Glutamatergic neuron (in vitro differentiated cells): ENCODE measurements at regions not wholly inside any gene's neighbourhood (a gene's known extent, or its start where the extent isn't known, plus 50 kb on each side); places are given as distances from the start of the nearest gene placed in this dataset.

Source experiments
- DNase-seq: peaks from one replicate; pipeline ENCODE4 v3.0.0; 2022
- H3K27ac Mint-ChIP-seq: one replicate; pipeline ENCODE4 v1.8.0; 2020; ENCODE audit warnings: mild to moderate bottlenecking, mixed read lengths, inconsistent platforms; ENCODE audit not compliant: unreplicated experiment
- H3K27me3 Mint-ChIP-seq: one replicate; pipeline ENCODE4 v1.8.0; 2020; ENCODE audit warnings: mild to moderate bottlenecking, moderate library complexity, mixed read lengths, inconsistent platforms; ENCODE audit not compliant: unreplicated experiment
- H3K36me3 Mint-ChIP-seq: one replicate; pipeline ENCODE4 v1.8.0; 2020; ENCODE audit warnings: mild to moderate bottlenecking, mixed read lengths, inconsistent platforms; ENCODE audit not compliant: unreplicated experiment
- H3K4me1 Mint-ChIP-seq: one replicate; pipeline ENCODE4 v1.8.0; 2020; ENCODE audit warnings: mild to moderate bottlenecking, low read depth, mixed read lengths, inconsistent platforms; ENCODE audit not compliant: unreplicated experiment
- H3K4me3 Mint-ChIP-seq: one replicate; pipeline ENCODE4 v1.8.0; 2020; ENCODE audit warnings: mild to moderate bottlenecking, mixed read lengths, inconsistent platforms; ENCODE audit not compliant: unreplicated experiment
- H3K9me3 Mint-ChIP-seq: one replicate; pipeline ENCODE4 v1.8.0; 2020; ENCODE audit warnings: mild to moderate bottlenecking, moderate library complexity, mixed read lengths, inconsistent platforms; ENCODE audit not compliant: unreplicated experiment
- TF ChIP-seq, protein P1 (sequence below): fragments of 200-600 bp; sonication (generic); IDR thresholded peaks from one replicate; pipeline ENCODE4 v1.5.0; 2021; ENCODE audit not compliant: partially characterized antibody, unreplicated experiment

- H3K4me1 Mint-ChIP-seq: no peaks in the 10 kb centered on the region
- DNase-seq: no peak
- H3K27me3 Mint-ChIP-seq: no peaks in the 10 kb centered on the region
- no peak overlapping the region for H3K4me3 Mint-ChIP-seq
- H3K36me3 Mint-ChIP-seq: no peaks in the 10 kb centered on the region
- H3K9me3 Mint-ChIP-seq: no peaks in the 10 kb centered on the region
- TF ChIP-seq, protein P1, sequence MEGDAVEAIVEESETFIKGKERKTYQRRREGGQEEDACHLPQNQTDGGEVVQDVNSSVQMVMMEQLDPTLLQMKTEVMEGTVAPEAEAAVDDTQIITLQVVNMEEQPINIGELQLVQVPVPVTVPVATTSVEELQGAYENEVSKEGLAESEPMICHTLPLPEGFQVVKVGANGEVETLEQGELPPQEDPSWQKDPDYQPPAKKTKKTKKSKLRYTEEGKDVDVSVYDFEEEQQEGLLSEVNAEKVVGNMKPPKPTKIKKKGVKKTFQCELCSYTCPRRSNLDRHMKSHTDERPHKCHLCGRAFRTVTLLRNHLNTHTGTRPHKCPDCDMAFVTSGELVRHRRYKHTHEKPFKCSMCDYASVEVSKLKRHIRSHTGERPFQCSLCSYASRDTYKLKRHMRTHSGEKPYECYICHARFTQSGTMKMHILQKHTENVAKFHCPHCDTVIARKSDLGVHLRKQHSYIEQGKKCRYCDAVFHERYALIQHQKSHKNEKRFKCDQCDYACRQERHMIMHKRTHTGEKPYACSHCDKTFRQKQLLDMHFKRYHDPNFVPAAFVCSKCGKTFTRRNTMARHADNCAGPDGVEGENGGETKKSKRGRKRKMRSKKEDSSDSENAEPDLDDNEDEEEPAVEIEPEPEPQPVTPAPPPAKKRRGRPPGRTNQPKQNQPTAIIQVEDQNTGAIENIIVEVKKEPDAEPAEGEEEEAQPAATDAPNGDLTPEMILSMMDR: no peak
- H3K27ac Mint-ChIP-seq: no peak overlapping the region
Observed at GRCh38 chr13:33582121-33582520, 235.8 kb upstream of the RFC3 start.

DNA sequence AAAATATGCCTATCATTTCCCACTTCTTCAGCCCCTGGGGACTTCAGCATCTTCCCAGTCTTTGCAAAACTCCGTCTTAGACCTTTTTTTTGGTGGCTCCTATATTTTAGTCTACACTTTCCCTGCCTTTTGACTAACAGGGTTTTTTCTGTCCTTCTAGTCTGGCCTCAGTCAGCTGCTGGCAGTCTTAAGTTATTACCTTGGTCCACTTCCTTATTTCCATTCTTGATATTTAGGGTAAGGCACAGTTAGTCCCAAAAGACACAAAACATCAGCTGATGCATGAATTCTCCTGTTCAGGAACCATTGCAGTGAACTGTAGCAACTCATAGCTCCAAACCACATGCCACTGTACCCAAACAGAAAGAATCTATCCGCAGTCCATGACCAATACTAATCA lies 234.6 kb upstream of the RFC3 start:
- no peak overlapping the region for H3K4me3 Mint-ChIP-seq
- H3K9me3 Mint-ChIP-seq: no peaks in the 10 kb centered on the region
- H3K27me3 Mint-ChIP-seq: no peaks in the 10 kb centered on the region
- TF ChIP-seq, protein P1: no peak
- no peaks in the 10 kb centered on the region for H3K36me3 Mint-ChIP-seq
- no peaks in the 10 kb centered on the region for H3K4me1 Mint-ChIP-seq
- DNase-seq: no peak
- H3K27ac Mint-ChIP-seq: no peak overlapping the region

- no peak overlapping the region for H3K27ac Mint-ChIP-seq
- TF ChIP-seq, protein P1: no peak
- no peaks in the 10 kb centered on the region for H3K4me1 Mint-ChIP-seq
- H3K27me3 Mint-ChIP-seq: no peaks in the 10 kb centered on the region
- DNase-seq: no peak
- no peaks in the 10 kb centered on the region for H3K9me3 Mint-ChIP-seq
- peaks cover 5% of the 10 kb centered on the region for H3K36me3 Mint-ChIP-seq
- H3K4me3 Mint-ChIP-seq: no peak overlapping the region
Observed at GRCh38 chr13:33590936-33591335, 227.0 kb upstream of the RFC3 start.

GRCh38 chr13:33606692-33607091 lies 211.3 kb upstream of the RFC3 start:
- Mint-ChIP-seq H3K9me3 (peaks cover 3% of the 10 kb centered on the region), H3K27ac (no peak overlapping the region)

DNA sequence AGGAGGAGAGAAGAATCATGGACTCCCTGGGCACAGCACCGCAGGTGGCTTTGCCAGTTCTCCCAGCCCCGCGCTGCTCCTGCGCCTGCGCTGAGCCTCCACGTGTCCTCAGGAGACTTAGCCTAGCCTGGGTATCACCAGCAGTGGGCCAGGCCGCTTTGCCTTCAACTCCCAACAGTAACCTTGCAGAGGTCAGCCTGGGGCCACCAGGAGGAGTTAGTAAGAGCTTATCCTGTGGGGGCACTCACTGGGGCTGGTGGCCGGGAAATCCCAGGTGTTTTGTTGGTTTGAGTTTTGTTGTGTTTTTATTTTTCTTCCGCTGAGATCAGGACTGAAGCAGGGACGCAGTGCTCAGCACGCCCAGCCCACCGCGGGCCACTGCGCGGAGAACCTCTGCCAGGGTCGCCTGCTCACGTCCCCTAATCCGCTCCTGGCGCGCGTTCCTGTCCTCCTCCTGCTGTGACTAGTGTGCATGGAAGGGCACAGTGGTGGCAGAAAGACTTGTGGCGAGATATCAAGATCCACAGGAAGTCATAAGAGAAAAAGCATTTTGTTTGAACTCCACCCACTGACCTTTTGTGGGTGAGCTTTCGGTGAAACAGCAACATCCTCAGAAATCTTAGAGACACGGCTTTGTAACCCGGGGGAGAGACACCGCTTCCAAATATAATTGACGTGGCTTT lies 207.4 kb upstream of the RFC3 start:
- Mint-ChIP-seq H3K4me1 (peaks cover 24% of the 10 kb centered on the region), H3K9me3 (peaks cover 4% of the 10 kb centered on the region), H3K27ac (no peak overlapping the region), H3K36me3 (no peaks in the 10 kb centered on the region), H3K4me3 (no peak overlapping the region), H3K27me3 (peaks cover 2% of the 10 kb centered on the region)
- TF ChIP-seq, protein P1: no peak
- DNase-seq: no peak

More at GRCh38 chr13:33606692-33607091, 211.3 kb upstream of the RFC3 start:
- DNase-seq: no peak
- Mint-ChIP-seq H3K4me3 (no peak overlapping the region), H3K4me1 (peaks cover 3% of the 10 kb centered on the region), H3K27me3 (peaks cover 2% of the 10 kb centered on the region), H3K36me3 (peaks cover 4% of the 10 kb centered on the region)
- TF ChIP-seq, protein P1: no peak
